NCI-H446 (cell line): ENCODE measurements at regions not wholly inside any gene's neighbourhood (a gene's known extent, or its start where the extent isn't known, plus 50 kb on each side); places are given as distances from the start of the nearest gene placed in this dataset.

ENCODE experiments used
- DNase-seq, 2 experiments: peaks; one replicate each; lab custom pipeline; 2025; lab: John Stamatoyannopoulos, UW

DNA sequence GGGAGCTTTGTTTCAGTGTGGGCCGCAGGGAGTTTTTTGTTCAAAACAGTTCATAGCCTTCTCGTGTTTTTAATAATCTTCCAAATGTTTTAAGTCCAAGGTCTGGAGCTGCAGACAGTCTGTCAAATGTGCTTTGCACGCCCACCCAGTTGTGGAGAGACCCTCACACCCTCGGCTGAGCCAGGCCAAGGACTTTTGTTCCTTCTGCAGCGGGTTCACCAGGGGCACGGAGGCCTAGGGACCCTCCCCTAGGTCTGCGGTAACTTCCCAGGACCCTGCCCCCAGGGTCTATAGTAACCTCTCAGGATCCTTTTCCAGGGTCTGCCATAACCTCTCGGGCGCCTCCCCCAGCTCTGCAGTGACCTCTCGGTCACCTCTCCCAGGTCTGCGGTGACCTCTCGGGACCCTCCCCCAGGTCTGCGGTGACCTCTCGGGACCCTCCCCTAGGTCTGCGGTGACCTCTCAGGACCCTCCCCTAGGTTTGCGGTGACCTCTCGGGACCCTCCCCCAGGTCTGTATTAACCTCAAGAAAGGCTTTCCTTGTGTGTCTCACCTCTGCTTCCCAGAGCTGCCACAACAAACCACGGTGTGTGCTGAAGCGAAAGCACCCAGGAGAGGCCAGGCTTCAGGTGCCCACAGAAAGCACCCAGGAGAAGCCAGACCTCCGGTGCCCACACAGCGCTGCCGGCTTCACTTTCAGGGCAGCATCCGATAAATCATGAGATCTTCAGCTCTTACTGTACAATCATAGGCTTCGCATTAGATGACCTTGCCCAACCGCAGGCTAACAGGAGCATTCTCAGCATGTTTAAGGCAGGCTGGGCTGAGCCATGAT is 301.9 kb upstream of the SALL3 start:
- DNase-seq, result no peak

DNA sequence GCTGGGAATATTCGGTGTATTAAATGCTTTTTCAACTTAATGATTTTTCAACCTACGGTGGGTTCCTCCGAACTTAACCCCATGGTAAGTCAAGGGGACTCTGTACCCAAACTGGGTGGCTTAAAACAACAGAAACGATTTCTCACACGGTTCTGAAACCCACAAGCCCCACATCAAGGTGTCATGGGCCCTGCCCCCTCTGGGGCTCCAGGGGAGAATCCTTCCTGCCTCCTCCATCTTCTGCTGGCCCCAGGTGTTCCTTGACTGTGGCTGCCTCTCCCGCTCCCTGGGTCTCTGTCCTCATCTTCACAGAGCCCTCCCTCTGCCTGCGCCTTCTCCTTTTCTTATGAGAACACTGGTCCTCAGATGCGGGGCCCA is 301.3 kb upstream of the SALL3 start:
- DNase-seq, result no peak

DNA sequence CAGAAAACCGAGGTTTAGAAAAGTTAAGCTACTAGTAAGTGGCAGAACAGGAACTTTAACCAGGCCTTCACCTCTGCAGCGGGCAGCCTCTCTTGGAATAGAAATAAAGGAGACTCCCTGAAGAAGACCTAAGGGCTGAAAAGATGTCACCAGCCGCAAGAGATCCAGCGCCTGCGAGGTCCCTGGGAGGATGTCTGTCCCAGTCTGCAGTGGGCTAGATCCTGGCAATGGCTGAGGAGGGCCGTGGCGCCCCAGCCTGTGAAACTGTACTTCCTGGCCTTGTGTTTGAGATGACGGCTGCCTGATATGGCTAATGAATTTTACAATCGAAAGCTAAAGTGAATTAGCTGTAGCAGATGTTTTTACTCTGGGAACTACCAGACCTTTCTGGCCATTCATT is 300.6 kb upstream of the SALL3 start:
- no peak for DNase-seq

DNA sequence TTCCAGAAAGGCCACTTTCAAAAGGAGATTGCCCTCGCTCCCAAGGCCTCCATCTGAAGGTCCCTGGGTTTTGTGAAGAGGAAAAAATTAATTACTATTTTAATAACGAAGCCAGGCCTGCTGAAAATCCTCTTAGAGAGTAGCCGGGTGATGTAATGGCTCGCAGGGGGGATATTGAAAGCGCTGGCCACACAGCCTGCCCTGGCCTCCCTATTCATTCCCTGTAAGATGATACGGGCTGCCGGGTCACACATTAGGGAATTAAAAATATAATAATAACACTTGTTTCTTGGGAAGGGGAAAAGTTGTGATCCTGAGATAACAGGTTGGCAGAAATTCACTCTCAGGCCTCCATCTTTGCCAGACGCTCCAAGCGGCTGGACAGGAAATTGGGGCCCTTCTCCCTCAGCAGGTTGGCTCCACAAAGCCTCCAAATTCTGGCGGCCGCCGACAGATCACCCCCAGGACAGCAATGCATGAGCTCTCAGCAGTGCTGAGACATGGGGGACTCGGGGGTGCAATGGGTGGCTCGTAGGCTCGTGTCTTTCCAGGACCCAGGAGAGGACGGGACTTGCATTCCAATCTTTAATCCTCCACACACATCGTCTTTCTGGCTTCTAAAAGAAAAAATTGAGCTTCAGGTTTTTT is 299.9 kb upstream of the SALL3 start:
- no peak for DNase-seq

DNA sequence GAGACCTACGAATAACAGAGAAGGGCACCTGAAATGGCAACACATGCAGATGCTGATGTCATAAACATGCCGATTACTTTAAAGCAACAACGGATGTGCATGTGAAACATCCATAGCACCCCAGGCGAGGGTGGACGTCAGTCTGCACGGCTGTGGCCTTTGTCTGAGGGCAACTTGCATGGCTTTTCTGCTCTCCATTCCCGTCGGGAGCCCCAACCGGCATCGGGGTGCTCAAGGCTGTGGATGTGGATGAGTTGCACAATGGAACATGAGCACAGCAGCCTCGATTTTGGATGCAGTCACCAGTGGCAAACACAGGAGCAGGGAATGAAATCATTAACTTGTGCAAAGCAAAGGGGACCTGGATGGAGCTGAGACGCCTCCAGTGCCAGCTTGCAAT is 298.2 kb upstream of the SALL3 start:
- DNase-seq, result no peak

DNA sequence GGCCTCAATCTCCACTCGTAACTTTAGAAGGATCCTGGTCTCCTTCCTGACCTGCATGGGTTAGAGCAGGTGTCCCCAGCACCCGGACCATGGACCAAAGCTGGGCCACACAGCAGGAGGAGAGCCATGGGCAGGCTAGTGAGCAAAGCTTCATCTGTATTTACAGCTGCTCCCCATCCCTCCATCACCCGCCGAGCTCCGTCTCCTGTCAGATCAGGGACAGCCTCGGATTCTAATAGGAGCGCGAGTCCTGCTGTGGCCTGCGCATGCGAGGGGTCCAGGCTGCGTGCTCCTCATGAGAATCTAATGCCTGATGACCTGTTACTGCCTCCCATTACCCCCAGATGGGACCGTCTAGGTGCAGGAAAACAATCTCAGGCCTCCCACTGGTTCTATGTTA is 297.7 kb upstream of the SALL3 start:
- DNase-seq, result no peak

DNA sequence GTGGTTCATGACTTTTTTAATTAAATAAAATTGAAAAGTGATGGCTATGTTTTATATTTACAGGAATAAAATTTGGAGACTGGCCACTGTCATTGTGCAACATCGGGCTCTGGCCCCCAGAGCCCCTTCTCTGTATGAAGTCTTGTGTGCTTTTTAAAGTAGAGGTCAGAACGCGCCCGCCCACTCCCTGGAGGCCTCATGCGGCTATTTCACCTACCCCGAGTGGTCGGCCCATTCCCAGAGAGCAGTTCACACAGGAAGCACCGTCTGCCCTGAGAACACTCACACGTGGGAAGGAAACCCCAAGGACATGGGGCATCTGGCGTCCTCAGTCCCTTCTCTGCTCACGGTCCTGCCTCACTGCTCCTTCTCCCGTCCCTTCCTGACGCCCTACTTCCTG is 296.9 kb upstream of the SALL3 start:
- DNase-seq, result no peak

DNA sequence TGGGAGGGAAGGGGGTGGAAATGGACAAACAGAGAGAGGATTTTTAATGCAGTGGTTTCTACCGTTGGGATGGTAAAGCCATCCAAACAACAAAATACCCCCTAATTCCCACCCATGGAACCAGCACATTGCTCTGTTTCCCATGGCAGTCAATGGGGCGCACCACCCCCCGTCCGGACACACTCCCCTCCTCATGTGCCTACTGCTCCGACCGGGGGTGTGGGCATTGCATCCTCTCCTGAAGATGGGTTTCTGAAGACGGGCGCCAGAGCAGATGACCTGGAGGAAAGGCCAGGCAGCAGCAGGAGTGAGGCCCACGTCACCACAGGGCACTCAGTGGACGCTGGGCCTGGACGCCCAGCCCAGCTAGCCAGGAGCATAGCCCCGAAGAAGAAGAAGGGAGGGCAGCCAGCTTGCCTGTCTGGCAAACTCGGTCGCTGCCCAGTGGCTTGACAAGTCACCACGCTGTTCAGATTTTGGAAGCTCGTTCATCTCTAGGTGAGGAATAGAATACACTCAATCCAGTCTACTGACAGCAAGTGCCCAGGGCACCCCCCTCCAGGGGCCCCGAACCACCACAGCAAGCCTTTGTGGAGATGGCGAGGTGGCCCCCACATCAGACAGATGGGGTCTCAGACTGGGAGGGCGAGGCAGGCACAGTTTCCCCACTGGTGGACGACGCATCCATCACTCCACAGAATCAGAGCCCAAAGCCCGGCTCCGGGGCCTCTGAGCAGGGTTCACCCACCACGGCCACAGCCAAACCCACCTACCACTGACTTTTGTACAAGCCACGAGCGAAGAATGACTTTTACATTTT is 296.2 kb upstream of the SALL3 start:
- no peak for DNase-seq

DNA sequence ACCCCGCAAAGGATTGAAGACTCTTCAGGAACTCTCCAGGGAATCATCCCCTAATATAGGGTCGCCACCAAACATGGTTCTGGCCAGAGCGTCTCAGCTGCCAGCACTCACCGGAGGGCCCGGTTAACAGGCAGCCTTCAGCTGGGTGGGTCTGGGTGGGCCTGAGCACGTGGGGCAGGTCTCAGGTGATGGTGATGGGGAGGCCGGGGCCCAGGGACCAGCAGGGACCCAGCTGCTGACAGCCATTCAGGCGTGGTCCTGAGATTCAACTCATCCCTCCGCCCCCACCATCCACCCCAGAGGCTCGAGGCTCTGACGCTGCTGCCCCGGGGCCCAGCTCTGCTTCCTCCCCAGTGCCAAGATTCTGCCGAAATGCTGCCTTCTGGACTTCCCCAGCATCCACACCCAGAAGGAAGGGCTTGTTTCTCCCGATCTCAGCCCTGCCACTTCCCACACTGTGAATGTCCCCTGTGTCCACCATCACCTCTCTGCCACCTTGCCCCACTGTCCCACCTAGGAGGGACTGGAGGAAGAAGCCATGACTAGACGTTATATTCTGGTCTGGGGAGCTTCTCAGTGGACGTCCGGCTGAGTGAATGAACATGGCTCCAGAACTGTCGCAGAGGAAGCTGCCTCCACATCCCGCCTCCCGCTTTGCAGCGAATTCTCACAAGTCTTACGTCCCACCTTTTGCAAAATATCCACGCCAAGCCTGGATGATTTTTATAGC is 294.2 kb upstream of the SALL3 start:
- no peak for DNase-seq

DNA sequence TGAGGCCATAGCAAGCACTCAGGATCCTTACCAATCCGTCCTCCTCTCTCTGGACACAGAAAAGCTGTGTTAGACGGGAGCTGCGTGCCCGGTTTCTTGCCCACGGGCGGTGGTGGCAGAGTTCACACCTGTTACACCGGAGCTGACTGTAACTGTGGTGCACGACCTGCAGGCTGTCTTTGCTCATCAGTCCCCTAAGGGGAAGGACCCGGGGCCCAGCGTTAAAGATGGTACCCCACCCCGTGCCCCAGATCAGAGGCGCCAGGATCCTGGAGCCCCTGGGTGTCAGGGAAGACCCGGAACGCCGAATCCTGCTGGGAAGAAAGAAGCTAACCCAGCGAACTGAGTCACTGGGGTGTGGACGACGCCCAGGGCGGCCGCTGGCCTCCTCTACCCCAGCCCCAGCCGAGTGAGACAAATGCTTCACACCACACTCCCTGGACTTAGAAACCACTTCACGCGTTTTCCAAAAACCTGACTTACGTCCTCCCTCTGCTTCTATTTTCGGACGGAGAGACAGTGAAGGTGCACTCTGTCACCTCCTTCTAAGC is 293.6 kb upstream of the SALL3 start:
- DNase-seq, result no peak

DNA sequence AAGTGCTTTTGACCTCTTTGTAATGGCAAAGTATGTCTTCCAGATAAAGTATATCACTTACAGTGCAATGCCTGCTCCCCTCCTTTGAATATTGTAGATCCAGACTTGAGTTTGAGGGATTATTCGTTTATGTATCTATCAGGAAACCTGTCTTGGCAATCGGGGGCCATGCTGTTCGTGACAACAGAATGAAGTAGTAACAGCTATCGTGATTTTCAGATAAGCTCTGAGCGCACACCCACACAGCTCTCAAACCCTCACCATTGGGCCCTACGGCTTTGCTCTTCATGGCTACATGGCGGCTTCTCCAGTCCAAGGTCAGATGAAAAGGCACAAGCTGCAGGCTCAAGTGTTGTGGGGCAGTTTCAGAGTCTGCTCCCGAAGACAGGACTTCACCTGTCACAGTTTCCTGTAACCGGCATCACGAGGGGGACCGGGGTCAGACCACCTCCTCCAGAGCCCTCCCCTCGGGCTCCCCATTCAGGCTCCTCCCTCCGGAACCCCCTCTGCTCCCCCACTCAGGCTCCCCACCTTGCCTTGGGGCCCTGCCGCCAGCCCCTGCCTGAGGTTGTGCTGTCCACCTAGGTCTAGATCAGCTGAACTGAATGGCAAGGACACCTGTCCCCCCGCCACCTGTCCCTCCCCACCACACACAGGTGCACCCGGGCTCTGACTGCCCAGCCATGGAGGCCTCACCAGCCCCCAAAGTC is 292.5 kb upstream of the SALL3 start:
- no peak for DNase-seq

DNA sequence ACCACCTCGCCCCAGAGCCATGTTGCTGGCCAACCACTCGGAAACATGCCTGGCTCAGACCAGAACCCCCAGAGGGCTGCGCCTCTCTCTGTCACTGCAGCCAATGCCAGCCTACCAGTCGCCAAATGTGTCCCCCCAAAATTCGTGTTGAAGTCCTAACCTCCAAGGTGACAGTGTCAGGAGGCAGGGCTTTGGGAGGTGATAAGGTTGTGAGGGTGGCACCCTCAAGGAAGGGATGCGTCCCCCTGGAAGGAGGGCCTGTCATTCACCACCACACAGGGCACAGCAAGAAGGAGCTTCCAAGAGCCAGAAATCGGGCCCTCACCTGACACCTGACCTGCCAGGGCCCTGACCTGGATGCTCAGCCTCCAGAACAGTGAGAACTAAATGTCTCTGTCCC is 291.9 kb upstream of the SALL3 start:
- DNase-seq, result no peak

DNA sequence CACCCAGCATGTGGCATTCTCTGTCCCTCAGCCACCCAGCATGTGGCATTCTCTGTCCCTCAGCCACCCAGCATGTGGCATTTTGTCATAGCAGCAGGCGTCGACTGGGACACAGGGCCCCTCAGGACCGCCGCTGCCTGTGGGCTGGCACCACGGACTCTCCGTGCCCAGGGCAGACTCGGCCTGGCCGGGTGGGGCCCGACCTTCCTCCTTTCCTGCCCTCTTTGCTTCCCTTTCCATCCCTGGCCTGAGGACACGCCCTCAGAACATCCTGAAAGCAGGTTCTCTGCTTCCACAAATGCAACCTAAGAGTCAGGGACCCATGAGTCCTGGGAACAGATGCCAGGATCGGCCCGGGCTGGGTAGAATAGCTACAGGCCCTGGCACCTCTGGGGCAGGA is 291.4 kb upstream of the SALL3 start:
- DNase-seq, result no peak

DNA sequence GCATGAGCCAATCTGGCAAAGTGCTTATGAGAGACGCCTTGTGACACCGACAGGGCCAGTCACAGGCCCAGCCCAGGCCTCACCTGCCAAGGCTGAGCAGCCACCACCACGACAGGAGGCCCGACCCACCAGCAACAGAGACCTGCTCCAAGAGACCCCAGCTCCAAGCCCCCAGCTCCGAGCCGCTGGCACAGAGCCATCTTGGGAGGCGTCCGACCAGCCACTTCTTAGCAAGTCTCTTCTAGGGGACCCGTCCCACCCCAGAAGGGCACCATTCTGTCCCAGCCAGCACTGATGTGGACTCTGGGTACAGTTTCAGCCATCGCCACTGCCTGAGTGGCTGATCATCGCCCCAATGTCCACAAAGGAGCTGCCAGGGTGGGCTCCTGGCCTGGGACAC is 290.7 kb upstream of the SALL3 start:
- no peak for DNase-seq

DNA sequence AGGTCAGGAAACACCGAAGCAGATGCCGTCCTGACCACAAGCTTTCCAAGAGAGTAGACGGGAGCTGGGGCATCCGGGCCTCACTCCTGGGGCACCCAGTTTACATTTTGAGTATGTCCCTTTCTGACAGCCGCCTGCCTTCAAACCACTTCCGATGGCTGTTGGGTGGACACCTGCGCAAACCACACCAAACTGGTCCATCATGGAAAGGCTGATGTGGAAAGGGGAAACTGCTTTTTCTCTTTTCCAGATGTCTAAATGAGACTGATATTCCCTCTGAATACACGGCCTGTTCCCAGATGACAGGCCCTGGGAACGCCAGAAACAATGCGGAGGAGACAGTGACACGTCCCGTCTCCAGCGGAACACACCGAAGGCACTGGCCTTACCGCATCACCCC is 290.0 kb upstream of the SALL3 start:
- DNase-seq, result no peak

DNA sequence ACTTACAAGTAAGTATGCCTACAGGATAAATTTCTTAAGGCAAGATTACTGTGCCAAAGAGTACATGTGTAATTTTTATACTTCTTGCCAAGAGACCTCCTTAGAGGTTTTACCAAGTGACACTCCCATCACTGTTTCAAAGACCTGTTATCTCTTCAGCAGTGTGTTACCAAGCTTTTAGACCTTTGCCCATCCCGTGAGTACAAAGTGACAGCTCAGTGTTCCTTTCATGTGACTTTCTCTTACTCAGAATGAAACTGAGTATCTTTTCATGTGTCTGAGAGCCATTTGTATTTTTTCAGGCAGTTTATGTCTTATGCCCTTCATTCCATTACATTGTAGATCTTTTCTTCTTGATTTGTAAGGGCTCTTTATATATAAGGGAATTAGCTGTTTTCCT is 287.5 kb upstream of the SALL3 start:
- DNase-seq, result no peak

DNA sequence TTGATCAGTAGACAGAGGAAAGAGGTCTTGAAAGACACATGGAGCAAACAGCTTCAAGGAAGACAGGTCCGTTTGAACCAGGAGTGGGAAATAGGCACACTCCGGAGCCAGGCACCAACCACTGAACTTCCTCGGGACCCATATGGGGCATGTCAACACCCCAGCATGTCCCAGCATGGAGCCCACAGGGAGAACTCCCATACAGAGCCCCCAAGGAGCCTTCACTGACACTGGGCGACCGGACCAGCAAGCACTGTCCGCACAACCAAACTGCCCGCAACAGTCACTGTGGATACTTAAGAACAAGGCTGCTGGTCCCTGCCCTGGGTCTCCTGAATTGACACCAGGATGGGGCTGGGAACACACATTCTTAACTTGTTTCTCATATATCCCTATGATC is 286.2 kb upstream of the SALL3 start:
- no peak for DNase-seq

DNA sequence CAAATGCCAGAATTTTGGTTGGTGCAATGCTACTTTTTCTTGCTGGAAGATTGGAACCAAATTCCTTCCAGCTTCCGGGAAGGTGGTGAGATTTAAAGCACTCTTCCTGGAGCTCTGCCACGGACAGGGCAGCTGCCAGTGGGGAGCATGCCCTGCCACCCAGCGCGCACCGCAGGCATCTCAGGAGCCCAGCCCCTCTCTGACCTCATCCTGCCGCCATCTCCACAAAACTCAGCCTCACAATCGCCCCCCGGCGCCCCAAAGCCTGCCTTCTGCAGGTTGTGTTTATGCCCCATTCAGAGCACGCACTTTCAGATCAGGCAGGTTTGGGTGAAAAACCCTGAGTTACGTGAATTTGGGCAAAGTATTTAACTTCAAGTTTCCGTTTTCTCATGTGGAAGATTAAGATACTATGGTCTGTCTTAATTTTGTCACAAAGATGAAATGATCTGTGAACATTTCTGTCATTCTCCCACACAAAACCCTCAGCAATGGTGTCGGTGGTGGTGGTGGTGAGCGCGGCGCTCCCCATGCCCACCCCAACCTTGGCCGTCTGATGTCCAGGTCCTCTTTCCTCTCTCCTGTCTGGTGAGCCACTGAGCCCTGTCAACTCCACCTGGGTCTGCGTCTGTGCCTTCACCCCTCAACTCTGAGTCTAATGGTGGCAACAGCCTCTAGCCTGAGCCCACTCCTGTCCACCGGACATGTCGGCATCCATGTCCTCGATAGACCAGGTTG is 282.8 kb upstream of the SALL3 start:
- DNase-seq, result no peak

DNA sequence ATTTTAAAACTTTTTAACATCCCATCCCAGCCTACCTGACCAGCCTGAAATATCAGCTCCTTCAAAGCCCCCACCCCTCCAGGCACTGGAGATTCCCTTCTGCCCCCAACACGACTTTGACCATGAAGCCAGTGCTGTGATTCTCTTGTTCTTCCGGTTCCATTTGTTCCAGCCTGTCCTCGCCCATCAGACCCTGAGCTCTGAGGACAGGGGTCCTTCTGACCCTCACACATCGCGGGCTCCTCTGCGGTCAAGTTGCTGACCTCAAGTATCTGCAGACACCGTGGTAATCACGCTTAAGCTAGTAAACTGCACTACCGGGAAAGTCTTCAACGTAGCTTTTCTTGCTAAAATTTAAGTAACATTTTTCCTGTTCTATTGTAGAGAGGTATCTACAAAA is 282.2 kb upstream of the SALL3 start:
- no peak for DNase-seq

DNA sequence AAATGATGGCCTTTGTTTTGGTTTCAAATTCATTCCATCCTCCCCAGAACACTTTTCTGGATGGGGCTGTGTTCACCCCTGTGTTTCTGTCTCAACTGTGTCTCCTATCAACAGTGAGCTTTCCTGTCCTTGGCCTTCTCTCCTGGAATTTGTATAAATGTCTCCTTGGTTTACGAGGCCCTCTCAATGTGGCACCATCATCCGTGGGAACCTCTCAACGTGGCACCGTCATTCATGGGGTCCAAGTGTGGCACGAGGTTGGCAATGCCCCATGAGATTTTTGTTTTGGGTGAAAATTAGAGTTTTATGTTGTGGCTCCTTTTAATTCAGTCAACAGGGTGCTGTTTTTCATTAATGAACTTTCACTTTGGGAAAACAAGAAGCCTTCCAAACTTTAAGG is 280.7 kb upstream of the SALL3 start:
- DNase-seq, result no peak

DNA sequence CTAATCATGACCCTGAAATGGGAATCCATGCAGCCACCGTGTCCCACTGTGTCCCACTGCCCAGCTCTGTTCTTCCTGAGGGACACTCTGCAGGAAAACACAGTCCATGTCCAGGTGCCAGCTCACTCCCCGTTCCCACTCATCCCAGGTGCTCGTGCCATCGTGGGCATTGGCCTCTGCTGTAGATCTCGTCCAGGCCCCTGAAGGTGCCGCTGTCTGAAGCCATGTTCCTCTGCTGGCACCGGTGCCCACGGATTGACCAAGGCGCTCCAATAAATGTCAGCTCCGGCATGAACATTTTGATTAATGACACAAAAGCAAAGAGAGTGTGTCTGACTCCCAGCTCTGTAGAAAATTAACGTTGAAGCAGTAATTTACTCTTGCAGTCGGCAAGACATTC is 280.1 kb upstream of the SALL3 start:
- no peak for DNase-seq
